ENCODE measurements at regions not wholly inside any gene's neighbourhood (a gene's known extent, or its start where the extent isn't known, plus 50 kb on each side); places are given as distances from the start of the nearest gene placed in this dataset.

DNA sequence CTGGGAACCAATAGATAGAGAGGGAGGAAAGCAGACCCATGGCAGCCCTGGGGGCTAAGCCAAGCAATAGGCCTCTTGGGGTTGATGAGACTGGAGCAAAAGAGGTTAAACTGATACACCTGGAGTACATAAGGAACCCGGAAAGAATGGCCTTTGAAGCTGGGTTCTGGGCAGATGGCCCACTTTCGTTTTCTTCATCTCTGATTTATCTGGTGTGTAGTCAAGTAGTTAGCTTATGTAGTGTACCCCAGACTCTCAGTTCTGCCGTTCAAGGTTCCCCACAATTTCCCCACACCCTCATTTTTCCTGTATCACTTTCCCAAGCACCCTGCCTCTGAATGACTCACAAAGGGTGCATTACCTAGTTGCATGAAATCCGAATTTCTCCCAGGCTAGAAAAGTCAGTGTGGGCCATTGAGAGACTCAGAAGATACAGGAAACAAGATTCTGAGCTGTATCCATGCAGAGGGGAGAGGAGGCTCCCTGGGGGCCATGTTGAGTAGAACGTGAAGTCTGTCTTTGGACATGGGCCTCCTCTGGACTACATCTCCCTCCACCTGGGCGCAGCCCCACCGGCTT, 235.0 kb downstream of the LOXHD1 start:
- ATAC-seq = no peak
- POLR2A ChIA-PET (ENCODE audit: unreplicated experiment) = no interaction called here
- CTCF ChIA-PET = no interaction called here

DNA sequence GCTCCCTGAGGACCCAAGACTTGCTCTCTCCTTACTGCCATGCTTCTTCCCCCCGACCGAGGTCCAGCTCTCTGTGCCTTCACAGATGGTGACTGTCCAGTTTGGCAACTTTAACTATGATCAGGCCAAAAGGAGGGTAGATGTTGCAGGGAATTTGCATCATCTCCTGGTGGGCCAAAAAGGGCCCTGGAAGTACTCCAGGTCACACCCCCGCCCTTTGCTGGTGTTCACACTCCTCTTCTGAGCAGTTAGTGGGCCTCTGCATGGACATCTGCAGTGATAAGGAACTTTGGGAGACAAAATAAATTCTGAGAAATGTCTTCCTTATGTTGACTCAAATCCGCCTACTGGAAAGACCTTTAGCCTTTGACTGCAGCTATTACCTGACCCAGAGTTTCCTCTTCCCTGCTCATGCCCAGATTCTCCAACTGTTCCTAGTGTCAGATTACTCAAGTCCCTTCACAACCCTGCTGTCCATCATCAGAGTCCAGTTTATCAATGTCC, 234.4 kb downstream of the LOXHD1 start:
- H3K9me3 ChIP-seq (ENCODE audit: low read length) = no peaks in the 10 kb centered on the region
- no peaks in the 10 kb centered on the region for H3K79me2 ChIP-seq (ENCODE audit: low read length)
- DNase-seq = no peak
- H4K20me1 ChIP-seq (ENCODE audit: low read length) = no peaks in the 10 kb centered on the region
- H3K4me3 ChIP-seq (ENCODE audit: low read length) = no peak overlapping the region
- no peak overlapping the region for H3K4me2 ChIP-seq (ENCODE audit: low read length)
- H3F3A ChIP-seq (ENCODE audit: low read length, unreplicated experiment) = no peaks in the 10 kb centered on the region
- no peak overlapping the region for H2AFZ ChIP-seq (ENCODE audit: low read length)
- ATAC-seq = no peak
- H3K9me2 ChIP-seq (replicated peaks; ENCODE audit: low read length) = no peaks in the 10 kb centered on the region
- intact Hi-C loops (cut with micrococcal nuclease) = no loop called here
- no peaks in the 10 kb centered on the region for H3K4me1 ChIP-seq (ENCODE audit: insufficient read depth, low read length)
- no peak overlapping the region for H3K27ac ChIP-seq (ENCODE audit: low read length)
- H3K9ac ChIP-seq (ENCODE audit: low read length) = no peak overlapping the region
- no peaks in the 10 kb centered on the region for H3K36me3 ChIP-seq (ENCODE audit: low read depth, low read length)
- H3K27me3 ChIP-seq (ENCODE audit: low read length) = no peaks in the 10 kb centered on the region
- CTCF ChIA-PET = no interaction called here
- TF ChIP-seq, protein P1, sequence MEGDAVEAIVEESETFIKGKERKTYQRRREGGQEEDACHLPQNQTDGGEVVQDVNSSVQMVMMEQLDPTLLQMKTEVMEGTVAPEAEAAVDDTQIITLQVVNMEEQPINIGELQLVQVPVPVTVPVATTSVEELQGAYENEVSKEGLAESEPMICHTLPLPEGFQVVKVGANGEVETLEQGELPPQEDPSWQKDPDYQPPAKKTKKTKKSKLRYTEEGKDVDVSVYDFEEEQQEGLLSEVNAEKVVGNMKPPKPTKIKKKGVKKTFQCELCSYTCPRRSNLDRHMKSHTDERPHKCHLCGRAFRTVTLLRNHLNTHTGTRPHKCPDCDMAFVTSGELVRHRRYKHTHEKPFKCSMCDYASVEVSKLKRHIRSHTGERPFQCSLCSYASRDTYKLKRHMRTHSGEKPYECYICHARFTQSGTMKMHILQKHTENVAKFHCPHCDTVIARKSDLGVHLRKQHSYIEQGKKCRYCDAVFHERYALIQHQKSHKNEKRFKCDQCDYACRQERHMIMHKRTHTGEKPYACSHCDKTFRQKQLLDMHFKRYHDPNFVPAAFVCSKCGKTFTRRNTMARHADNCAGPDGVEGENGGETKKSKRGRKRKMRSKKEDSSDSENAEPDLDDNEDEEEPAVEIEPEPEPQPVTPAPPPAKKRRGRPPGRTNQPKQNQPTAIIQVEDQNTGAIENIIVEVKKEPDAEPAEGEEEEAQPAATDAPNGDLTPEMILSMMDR (conservative IDR thresholded peaks at IDR 0.05; ENCODE audit: low read depth, low read length) = no peak
- TF ChIP-seq EZH2 (IDR thresholded peaks at IDR 0.05; ENCODE audit: low read length, unreplicated experiment) = no peak
- TF ChIP-seq EZH2phosphoT487 (IDR thresholded peaks at IDR 0.05; ENCODE audit: borderline replicate concordance, low read length) = no peak
- no TSS peak for BruUV-seq (replicated peaks)
- POLR2A ChIA-PET (ENCODE audit: unreplicated experiment) = no interaction called here

More for the DNA sequence above, 235.0 kb downstream of the LOXHD1 start:
- Histone ChIP-seq H3K27ac (ENCODE audit: low read length) (no peak overlapping the region), H3K4me3 (ENCODE audit: low read length) (no peak overlapping the region), H3K9me2 (replicated peaks; ENCODE audit: low read length) (no peaks in the 10 kb centered on the region), H3K9me3 (ENCODE audit: low read length) (no peaks in the 10 kb centered on the region), H3K27me3 (ENCODE audit: low read length) (no peaks in the 10 kb centered on the region), H3K9ac (ENCODE audit: low read length) (no peak overlapping the region), H3K4me1 (ENCODE audit: insufficient read depth, low read length) (no peaks in the 10 kb centered on the region), H3F3A (ENCODE audit: low read length, unreplicated experiment) (no peaks in the 10 kb centered on the region), H4K20me1 (ENCODE audit: low read length) (no peaks in the 10 kb centered on the region), H3K4me2 (ENCODE audit: low read length) (no peak overlapping the region), H3K79me2 (ENCODE audit: low read length) (no peaks in the 10 kb centered on the region), H2AFZ (ENCODE audit: low read length) (no peak overlapping the region), H3K36me3 (ENCODE audit: low read depth, low read length) (no peaks in the 10 kb centered on the region)
- intact Hi-C loops (cut with micrococcal nuclease) = no loop called here
- BruUV-seq (replicated peaks) = no TSS peak
- no peak for TF ChIP-seq EZH2phosphoT487 (IDR thresholded peaks at IDR 0.05; ENCODE audit: borderline replicate concordance, low read length)
- TF ChIP-seq EZH2 (IDR thresholded peaks at IDR 0.05; ENCODE audit: low read length, unreplicated experiment) = no peak
- TF ChIP-seq, protein P1 (conservative IDR thresholded peaks at IDR 0.05; ENCODE audit: low read depth, low read length) = no peak
- no peak for DNase-seq

DNA sequence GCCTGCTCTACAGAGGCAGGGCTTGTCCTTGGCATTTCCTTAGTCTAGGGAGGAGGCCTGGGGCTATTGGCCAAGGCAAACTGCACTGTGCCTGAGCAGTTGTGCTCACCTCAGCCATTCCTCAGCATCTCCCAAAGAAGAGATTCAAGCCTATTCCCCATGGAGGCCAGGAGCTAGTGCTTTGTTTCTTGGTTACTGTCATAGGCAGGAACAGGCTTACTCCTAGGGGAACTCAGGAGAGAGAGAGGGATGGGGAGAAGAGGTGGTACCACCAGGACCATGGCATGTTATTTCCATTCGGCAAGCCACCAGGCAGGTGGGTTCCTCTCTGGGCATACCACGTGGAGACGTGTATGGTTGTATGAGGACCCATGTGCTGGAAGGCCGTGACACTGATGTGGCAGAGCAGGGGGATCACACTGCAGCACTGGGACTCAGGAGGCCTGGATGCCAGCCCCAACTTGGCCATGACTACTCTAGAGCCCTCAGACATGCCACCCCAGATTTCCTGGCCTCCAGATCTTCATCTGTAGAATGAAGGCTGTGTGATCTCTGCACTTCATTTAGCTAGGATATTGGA, 233.7 kb downstream of the LOXHD1 start:
- ChIA-PET CTCF (no interaction called here), POLR2A (ENCODE audit: unreplicated experiment) (no interaction called here)
- intact Hi-C loops (cut with micrococcal nuclease) = no loop called here
- Histone ChIP-seq H3K4me3 (ENCODE audit: low read length) (no peak overlapping the region), H3K9ac (ENCODE audit: low read length) (no peak overlapping the region), H3K4me2 (ENCODE audit: low read length) (no peak overlapping the region), H3K27ac (ENCODE audit: low read length) (no peak overlapping the region), H3K79me2 (ENCODE audit: low read length) (no peaks in the 10 kb centered on the region), H4K20me1 (ENCODE audit: low read length) (no peaks in the 10 kb centered on the region), H3K27me3 (ENCODE audit: low read length) (no peaks in the 10 kb centered on the region), H3K9me3 (ENCODE audit: low read length) (no peaks in the 10 kb centered on the region), H2AFZ (ENCODE audit: low read length) (no peak overlapping the region), H3K9me2 (replicated peaks; ENCODE audit: low read length) (no peaks in the 10 kb centered on the region), H3K36me3 (ENCODE audit: low read depth, low read length) (no peaks in the 10 kb centered on the region), H3F3A (ENCODE audit: low read length, unreplicated experiment) (no peaks in the 10 kb centered on the region), H3K4me1 (ENCODE audit: insufficient read depth, low read length) (no peaks in the 10 kb centered on the region)
- BruUV-seq (replicated peaks) = no TSS peak
- TF ChIP-seq, protein P1 (conservative IDR thresholded peaks at IDR 0.05; ENCODE audit: low read depth, low read length) = no peak
- TF ChIP-seq EZH2 (IDR thresholded peaks at IDR 0.05; ENCODE audit: low read length, unreplicated experiment) (no peak), EZH2phosphoT487 (IDR thresholded peaks at IDR 0.05; ENCODE audit: borderline replicate concordance, low read length) (no peak)
- no peak for DNase-seq
- ATAC-seq = no peak
